Peyer's patch (tissue), 4 donors: ENCODE measurements at regions not wholly inside any gene's neighbourhood (a gene's known extent, or its start where the extent isn't known, plus 50 kb on each side); places are given as distances from the start of the nearest gene placed in this dataset.

Experiments
- POLR2A ChIP-seq, 2 donors: fragments of 450-650 bp; IDR thresholded peaks; one replicate each; pipeline ENCODE4 v1.5.1; 2017; ENCODE audit warnings: antibody characterized with exemption in 2 of 2, mild to moderate bottlenecking in 2 of 2, moderate library complexity in 2 of 2
- TF ChIP-seq, protein P1 (sequence below), 6 experiments: fragments of 450-650 bp in 4 of 6; fragments of 200-600 bp in 2 of 6; sonication (generic) in 1 of 6; IDR thresholded peaks; one replicate each; pipeline ENCODE4 v1.5.1; 2017 to 2019; ENCODE audit warnings: antibody characterized with exemption in 6 of 6, mild to moderate bottlenecking in 3 of 6, moderate library complexity in 1 of 6

DNA sequence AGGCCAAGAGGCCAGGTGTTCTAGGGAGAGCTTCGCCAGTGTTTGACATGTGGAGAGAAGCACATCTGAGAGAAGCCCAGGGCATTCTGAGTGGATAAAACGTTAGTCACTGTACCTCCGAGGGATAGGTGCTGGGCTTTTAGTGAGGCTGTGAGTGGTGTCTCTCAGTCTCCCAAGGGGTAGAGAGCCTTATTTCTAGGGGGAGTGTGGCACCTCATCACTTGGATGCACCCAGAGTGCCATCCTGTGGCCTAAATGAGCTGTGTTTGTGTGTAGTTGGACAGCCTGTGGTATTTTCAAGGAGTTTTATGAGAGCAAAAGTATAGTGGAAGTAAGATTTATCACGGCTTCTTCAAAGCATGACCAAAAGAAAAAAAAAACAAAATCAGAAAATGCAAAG is 1046.9 kb upstream of the WWC1 start:
- TF ChIP-seq, protein P1, sequence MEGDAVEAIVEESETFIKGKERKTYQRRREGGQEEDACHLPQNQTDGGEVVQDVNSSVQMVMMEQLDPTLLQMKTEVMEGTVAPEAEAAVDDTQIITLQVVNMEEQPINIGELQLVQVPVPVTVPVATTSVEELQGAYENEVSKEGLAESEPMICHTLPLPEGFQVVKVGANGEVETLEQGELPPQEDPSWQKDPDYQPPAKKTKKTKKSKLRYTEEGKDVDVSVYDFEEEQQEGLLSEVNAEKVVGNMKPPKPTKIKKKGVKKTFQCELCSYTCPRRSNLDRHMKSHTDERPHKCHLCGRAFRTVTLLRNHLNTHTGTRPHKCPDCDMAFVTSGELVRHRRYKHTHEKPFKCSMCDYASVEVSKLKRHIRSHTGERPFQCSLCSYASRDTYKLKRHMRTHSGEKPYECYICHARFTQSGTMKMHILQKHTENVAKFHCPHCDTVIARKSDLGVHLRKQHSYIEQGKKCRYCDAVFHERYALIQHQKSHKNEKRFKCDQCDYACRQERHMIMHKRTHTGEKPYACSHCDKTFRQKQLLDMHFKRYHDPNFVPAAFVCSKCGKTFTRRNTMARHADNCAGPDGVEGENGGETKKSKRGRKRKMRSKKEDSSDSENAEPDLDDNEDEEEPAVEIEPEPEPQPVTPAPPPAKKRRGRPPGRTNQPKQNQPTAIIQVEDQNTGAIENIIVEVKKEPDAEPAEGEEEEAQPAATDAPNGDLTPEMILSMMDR (IDR thresholded peaks at IDR 0.05): no peak
- no peak for TF ChIP-seq POLR2A (IDR thresholded peaks at IDR 0.05)
